GM23338 (cell line): ENCODE measurements at regions not wholly inside any gene's neighbourhood (a gene's known extent, or its start where the extent isn't known, plus 50 kb on each side); places are given as distances from the start of the nearest gene placed in this dataset.

Experiments
- ATAC-seq: fragments of 200-7000 bp; cut with Tn5 transposase; 3 replicates; pipeline ENCODE4 v1.9.1; 2020
- DNase-seq: peaks from one replicate; pipeline ENCODE4 v3.0.0-alpha.2; 2015; ENCODE audit warnings: low spot score
- H2AFZ ChIP-seq: fragments of 200-600 bp; sonication (generic); 2 replicates; pipeline ENCODE4 v1.8.0; 2016; ENCODE audit warnings: antibody characterized with exemption, mild to moderate bottlenecking, moderate library complexity
- H3F3A ChIP-seq: fragments of 200-600 bp; sonication (generic); replicated peaks from 2 replicates; pipeline ENCODE4 v1.8.0; 2017; ENCODE audit warnings: antibody characterized with exemption, mixed run types, low read depth
- H3K27ac ChIP-seq: fragments of 200-600 bp; sonication (generic); 2 replicates; pipeline ENCODE4 v1.6.1; 2016; ENCODE audit warnings: low read depth
- H3K27me3 ChIP-seq: fragments of 200-600 bp; sonication (generic); 2 replicates; pipeline ENCODE4 v1.8.0; 2016; ENCODE audit warnings: mild to moderate bottlenecking, mixed run types, moderate library complexity; ENCODE audit not compliant: insufficient read depth
- H3K36me3 ChIP-seq: fragments of 200-600 bp; sonication (generic); 2 replicates; pipeline ENCODE4 v1.8.0; 2016; ENCODE audit warnings: mild to moderate bottlenecking; ENCODE audit not compliant: insufficient read depth
- H3K4me1 ChIP-seq: fragments of 200-600 bp; sonication (generic); 2 replicates; pipeline ENCODE4 v1.8.0; 2016; ENCODE audit warnings: mild to moderate bottlenecking, moderate library complexity; ENCODE audit not compliant: insufficient read depth
- H3K4me2 ChIP-seq: fragments of 200-600 bp; sonication (generic); 2 replicates; pipeline ENCODE4 v1.7.1; 2017; ENCODE audit warnings: mixed run types
- H3K4me3 ChIP-seq: fragments of 200-600 bp; sonication (generic); 2 replicates; pipeline ENCODE4 v1.6.1; 2016; ENCODE audit warnings: mixed run types
- H3K79me2 ChIP-seq: fragments of 200-600 bp; sonication (generic); replicated peaks from 2 replicates; pipeline ENCODE4 v1.8.0; 2017; ENCODE audit warnings: mild to moderate bottlenecking; ENCODE audit not compliant: insufficient read depth
- H3K9me2 ChIP-seq: fragments of 200-600 bp; sonication (generic); 2 replicates; pipeline ENCODE4 v1.8.0; 2017; ENCODE audit not compliant: insufficient read depth
- H4K20me1 ChIP-seq: fragments of 200-600 bp; sonication (generic); replicated peaks from 2 replicates; pipeline ENCODE4 v1.8.0; 2017; ENCODE audit warnings: mild to moderate bottlenecking; ENCODE audit not compliant: insufficient read depth
- H3K27ac Mint-ChIP-seq: 2 replicates; pipeline ENCODE4 v1.8.0; 2020; ENCODE audit warnings: inconsistent platforms, mild to moderate bottlenecking, moderate library complexity, mixed read lengths
- H3K27me3 Mint-ChIP-seq: 3 replicates; pipeline ENCODE4 v1.8.0; 2022; ENCODE audit warnings: low read depth, mild to moderate bottlenecking, moderate library complexity, mixed read lengths, inconsistent platforms; ENCODE audit not compliant: insufficient read depth, poor library complexity
- H3K36me3 Mint-ChIP-seq: 3 replicates; pipeline ENCODE4 v1.8.0; 2021; ENCODE audit warnings: low read depth, mild to moderate bottlenecking, inconsistent platforms, moderate library complexity, mixed read lengths
- H3K4me1 Mint-ChIP-seq: 3 replicates; pipeline ENCODE4 v1.8.0; 2020; ENCODE audit warnings: mild to moderate bottlenecking, inconsistent platforms, mixed read lengths
- H3K4me3 Mint-ChIP-seq: 3 replicates; pipeline ENCODE4 v1.8.0; 2021; ENCODE audit warnings: moderate library complexity, mild to moderate bottlenecking, inconsistent platforms, mixed read lengths
- H3K9me3 Mint-ChIP-seq: 3 replicates; pipeline ENCODE4 v1.8.0; 2020; ENCODE audit warnings: moderate library complexity, mild to moderate bottlenecking, inconsistent platforms, mixed read lengths
- CTCF ChIP-seq, 2 experiments: fragments of 200-600 bp in 1 of 2; sonication (generic) in 1 of 2; conservative IDR thresholded peaks; 2 replicates each; pipeline versions ENCODE4 v1.5.1 to v1.6.1; 2016 to 2017; ENCODE audit warnings: antibody characterized with exemption in 2 of 2, low read depth in 2 of 2, mild to moderate bottlenecking in 2 of 2, moderate library complexity in 1 of 2
- EZH2phosphoT487 ChIP-seq: fragments of 200-600 bp; sonication (generic); IDR thresholded peaks from one replicate; pipeline ENCODE4 v1.8.1; 2018; ENCODE audit warnings: antibody characterized with exemption; ENCODE audit not compliant: unreplicated experiment
- NANOG ChIP-seq: IDR thresholded peaks from 2 replicates; pipeline ENCODE4 v1.6.1; 2016; ENCODE audit warnings: antibody characterized with exemption, borderline replicate concordance
- REST ChIP-seq: IDR thresholded peaks from one replicate; pipeline ENCODE4 v1.6.1; 2018; ENCODE audit warnings: antibody characterized with exemption; ENCODE audit not compliant: unreplicated experiment
- STAT1 ChIP-seq: IDR thresholded peaks from one replicate; pipeline ENCODE4 v1.6.1; 2016; ENCODE audit warnings: antibody characterized with exemption; ENCODE audit not compliant: unreplicated experiment
- ZNF331 ChIP-seq: fragments of 250-450 bp; sonication (Bioruptor Pico); IDR thresholded peaks from 2 replicates; pipeline ENCODE4 v1.5.0; 2020; ENCODE audit warnings: low read depth, mild to moderate bottlenecking, moderate library complexity
- ZNF462 ChIP-seq: fragments of 250-450 bp; sonication (Bioruptor Pico); IDR thresholded peaks from 2 replicates; pipeline ENCODE4 v1.5.0; 2020; ENCODE audit warnings: mild to moderate bottlenecking, moderate library complexity

- TF ChIP-seq ZNF462 (CRISPR knock-in tag) (no peak), EZH2phosphoT487 (no peak), CTCF (conservative IDR thresholded peaks at IDR 0.05; ENCODE audit: low read depth in 2 of 2) (no peak), ZNF331 (CRISPR knock-in tag) (no peak)
Observed at GRCh38 chr2:355773-356172, 67.9 kb upstream of the ALKAL2 start (continued).

GRCh38 chr2:352696-353095 lies 64.8 kb upstream of the ALKAL2 start:
- no peak overlapping the region for H3K27ac ChIP-seq
- no peaks in the 10 kb centered on the region for H3F3A ChIP-seq
- H3K9me2 ChIP-seq: no peaks in the 10 kb centered on the region
- Mint-ChIP-seq H3K4me1 (no peaks in the 10 kb centered on the region), H3K4me3 (no peak overlapping the region), H3K27me3 (peaks cover 6% of the 10 kb centered on the region), H3K9me3 (no peaks in the 10 kb centered on the region), H3K36me3 (no peaks in the 10 kb centered on the region), H3K27ac (no peak overlapping the region)
- no peaks in the 10 kb centered on the region for H4K20me1 ChIP-seq
- ATAC-seq (no peak), DNase-seq (no peak)
- H2AFZ ChIP-seq: no peak overlapping the region
- no peak overlapping the region for H3K4me3 ChIP-seq
- H3K4me1 ChIP-seq: no peaks in the 10 kb centered on the region
- H3K36me3 ChIP-seq: no peaks in the 10 kb centered on the region
- no peaks in the 10 kb centered on the region for H3K79me2 ChIP-seq
- no peaks in the 10 kb centered on the region for H3K27me3 ChIP-seq
- H3K4me2 ChIP-seq: no peak overlapping the region
- no peak for TF ChIP-seq STAT1
- no peak for TF ChIP-seq REST
- TF ChIP-seq NANOG: no peak
